Neural cell (in vitro differentiated cells): ENCODE measurements at regions not wholly inside any gene's neighbourhood (a gene's known extent, or its start where the extent isn't known, plus 50 kb on each side); places are given as distances from the start of the nearest gene placed in this dataset.

ENCODE experiments used
- CTCF ChIP-seq: fragments of 450-650 bp; IDR thresholded peaks from 2 replicates; pipeline ENCODE4 v1.5.1; 2014; ENCODE audit warnings: antibody characterized with exemption, mild to moderate bottlenecking, moderate library complexity; ENCODE audit not compliant: poor library complexity, severe bottlenecking
- EP300 ChIP-seq: fragments of 450-650 bp; conservative IDR thresholded peaks from 2 replicates; pipeline ENCODE4 v1.6.1; 2014; ENCODE audit warnings: antibody characterized with exemption, mild to moderate bottlenecking, moderate library complexity; ENCODE audit not compliant: poor library complexity, severe bottlenecking
- EZH2 ChIP-seq: fragments of 200-600, 300-800 bp; shearing (Covaris generic), sonication (generic); IDR thresholded peaks from 2 replicates; pipeline ENCODE4 v1.6.1; 2014; ENCODE audit warnings: antibody characterized with exemption, low read length, borderline replicate concordance, mild to moderate bottlenecking; ENCODE audit not compliant: insufficient read depth, poor library complexity, severe bottlenecking
- POLR2AphosphoS5 ChIP-seq: IDR thresholded peaks from 2 replicates; pipeline ENCODE4 v1.6.1; 2012
- RAD21 ChIP-seq: fragments of 450-650 bp; conservative IDR thresholded peaks from 2 replicates; pipeline ENCODE4 v1.6.1; 2014; ENCODE audit warnings: antibody characterized with exemption, mild to moderate bottlenecking, moderate library complexity
- TAF1 ChIP-seq: IDR thresholded peaks from 2 replicates; pipeline ENCODE4 v1.6.1; 2012; ENCODE audit warnings: low read depth
- TF ChIP-seq, protein P1 (sequence below): IDR thresholded peaks from 2 replicates; pipeline ENCODE4 v1.6.1; 2012; ENCODE audit warnings: borderline replicate concordance

- TF ChIP-seq EZH2 (no peak), CTCF (no peak), POLR2AphosphoS5 (no peak), RAD21 (no peak), TAF1 (no peak), EP300 (no peak)
- TF ChIP-seq, protein P1, sequence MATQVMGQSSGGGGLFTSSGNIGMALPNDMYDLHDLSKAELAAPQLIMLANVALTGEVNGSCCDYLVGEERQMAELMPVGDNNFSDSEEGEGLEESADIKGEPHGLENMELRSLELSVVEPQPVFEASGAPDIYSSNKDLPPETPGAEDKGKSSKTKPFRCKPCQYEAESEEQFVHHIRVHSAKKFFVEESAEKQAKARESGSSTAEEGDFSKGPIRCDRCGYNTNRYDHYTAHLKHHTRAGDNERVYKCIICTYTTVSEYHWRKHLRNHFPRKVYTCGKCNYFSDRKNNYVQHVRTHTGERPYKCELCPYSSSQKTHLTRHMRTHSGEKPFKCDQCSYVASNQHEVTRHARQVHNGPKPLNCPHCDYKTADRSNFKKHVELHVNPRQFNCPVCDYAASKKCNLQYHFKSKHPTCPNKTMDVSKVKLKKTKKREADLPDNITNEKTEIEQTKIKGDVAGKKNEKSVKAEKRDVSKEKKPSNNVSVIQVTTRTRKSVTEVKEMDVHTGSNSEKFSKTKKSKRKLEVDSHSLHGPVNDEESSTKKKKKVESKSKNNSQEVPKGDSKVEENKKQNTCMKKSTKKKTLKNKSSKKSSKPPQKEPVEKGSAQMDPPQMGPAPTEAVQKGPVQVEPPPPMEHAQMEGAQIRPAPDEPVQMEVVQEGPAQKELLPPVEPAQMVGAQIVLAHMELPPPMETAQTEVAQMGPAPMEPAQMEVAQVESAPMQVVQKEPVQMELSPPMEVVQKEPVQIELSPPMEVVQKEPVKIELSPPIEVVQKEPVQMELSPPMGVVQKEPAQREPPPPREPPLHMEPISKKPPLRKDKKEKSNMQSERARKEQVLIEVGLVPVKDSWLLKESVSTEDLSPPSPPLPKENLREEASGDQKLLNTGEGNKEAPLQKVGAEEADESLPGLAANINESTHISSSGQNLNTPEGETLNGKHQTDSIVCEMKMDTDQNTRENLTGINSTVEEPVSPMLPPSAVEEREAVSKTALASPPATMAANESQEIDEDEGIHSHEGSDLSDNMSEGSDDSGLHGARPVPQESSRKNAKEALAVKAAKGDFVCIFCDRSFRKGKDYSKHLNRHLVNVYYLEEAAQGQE: no peak
These were observed 480.2 kb upstream of the PTPRD start for GRCh38 chr9:11092974-11093373.
